Panc1 (cell line): ENCODE measurements at regions not wholly inside any gene's neighbourhood (a gene's known extent, or its start where the extent isn't known, plus 50 kb on each side); places are given as distances from the start of the nearest gene placed in this dataset.

Experiments
- POLR2AphosphoS5 ChIP-seq: IDR thresholded peaks from 2 replicates; pipeline ENCODE4 v1.6.1; 2012; ENCODE audit warnings: mild to moderate bottlenecking, low read depth, low read length, moderate library complexity
- REST ChIP-seq, 2 experiments: IDR thresholded peaks; 2 replicates each; pipeline ENCODE4 v1.6.1; 2011 to 2012; ENCODE audit warnings: low read depth in 2 of 2, control low read depth in 1 of 2, low read length in 1 of 2, mild to moderate bottlenecking in 1 of 2, moderate library complexity in 1 of 2; ENCODE audit not compliant: insufficient read depth in 1 of 2
- SIN3A ChIP-seq: IDR thresholded peaks from 2 replicates; pipeline ENCODE4 v1.6.1; 2012; ENCODE audit warnings: low read depth, mild to moderate bottlenecking, low read length, moderate library complexity, borderline replicate concordance; ENCODE audit not compliant: insufficient read depth
- TCF7L2 ChIP-seq: IDR thresholded peaks from 2 replicates; pipeline ENCODE4 v1.6.1; 2011; ENCODE audit warnings: mild to moderate bottlenecking, low read depth, low read length, inconsistent platforms
- TF ChIP-seq, protein P1 (sequence below): fragments of 450-650 bp; IDR thresholded peaks from 2 replicates; pipeline ENCODE4 v1.5.1; 2017; ENCODE audit warnings: mild to moderate bottlenecking

DNA sequence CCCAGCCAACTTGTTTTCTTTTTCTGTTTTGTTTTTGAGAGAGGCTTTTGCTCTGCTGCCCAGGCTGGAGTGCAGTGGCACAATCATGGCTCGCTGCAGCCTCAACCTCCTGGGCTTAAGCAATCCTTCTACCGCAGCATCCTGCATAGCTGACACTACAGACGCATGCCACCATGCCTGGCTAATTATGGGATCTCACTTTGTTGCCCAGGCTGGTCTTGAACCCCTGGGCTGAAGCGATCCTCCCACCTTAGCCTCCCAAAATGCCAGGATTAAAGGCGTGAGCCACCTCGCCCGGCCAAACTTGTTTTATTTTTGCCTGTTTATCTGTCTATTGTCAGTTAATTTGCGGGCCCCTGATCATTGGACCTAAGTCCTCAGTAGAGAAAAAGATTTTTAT lies 61.6 kb upstream of the MSH6 start:
- TF ChIP-seq, protein P1, sequence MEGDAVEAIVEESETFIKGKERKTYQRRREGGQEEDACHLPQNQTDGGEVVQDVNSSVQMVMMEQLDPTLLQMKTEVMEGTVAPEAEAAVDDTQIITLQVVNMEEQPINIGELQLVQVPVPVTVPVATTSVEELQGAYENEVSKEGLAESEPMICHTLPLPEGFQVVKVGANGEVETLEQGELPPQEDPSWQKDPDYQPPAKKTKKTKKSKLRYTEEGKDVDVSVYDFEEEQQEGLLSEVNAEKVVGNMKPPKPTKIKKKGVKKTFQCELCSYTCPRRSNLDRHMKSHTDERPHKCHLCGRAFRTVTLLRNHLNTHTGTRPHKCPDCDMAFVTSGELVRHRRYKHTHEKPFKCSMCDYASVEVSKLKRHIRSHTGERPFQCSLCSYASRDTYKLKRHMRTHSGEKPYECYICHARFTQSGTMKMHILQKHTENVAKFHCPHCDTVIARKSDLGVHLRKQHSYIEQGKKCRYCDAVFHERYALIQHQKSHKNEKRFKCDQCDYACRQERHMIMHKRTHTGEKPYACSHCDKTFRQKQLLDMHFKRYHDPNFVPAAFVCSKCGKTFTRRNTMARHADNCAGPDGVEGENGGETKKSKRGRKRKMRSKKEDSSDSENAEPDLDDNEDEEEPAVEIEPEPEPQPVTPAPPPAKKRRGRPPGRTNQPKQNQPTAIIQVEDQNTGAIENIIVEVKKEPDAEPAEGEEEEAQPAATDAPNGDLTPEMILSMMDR: no peak
- no peak for TF ChIP-seq POLR2AphosphoS5
- no peak for TF ChIP-seq REST (IDR thresholded peaks at IDR 0.05; ENCODE audit: insufficient read depth in 1 of 2, low read depth in 2 of 2, low read length in 1 of 2)
- TF ChIP-seq TCF7L2: no peak
- no peak for TF ChIP-seq SIN3A
